Mucosa of descending colon (tissue), 3 donors: ENCODE measurements at regions not wholly inside any gene's neighbourhood (a gene's known extent, or its start where the extent isn't known, plus 50 kb on each side); places are given as distances from the start of the nearest gene placed in this dataset.

Experiments used
- ATAC-seq: fragments of 200-7000 bp; cut with Tn5 transposase; one replicate; pipeline ENCODE4 v1.9.1; 2020; ENCODE audit warnings: mild to moderate bottlenecking, moderate library complexity
- DNase-seq, 3 donors: peaks; one replicate each; pipeline ENCODE4 v3.0.0-alpha.2; 2020
- H3K36me3 ChIP-seq: fragments of 200-600 bp; one replicate; pipeline ENCODE4 v1.8.0; 2021; ENCODE audit warnings: low read depth, mild to moderate bottlenecking
- H3K4me1 ChIP-seq: fragments of 200-600 bp; one replicate; pipeline ENCODE4 v1.8.0; 2021; ENCODE audit warnings: low read depth, mild to moderate bottlenecking
- H3K4me3 ChIP-seq: fragments of 200-600 bp; one replicate; pipeline ENCODE4 v1.8.0; 2021; ENCODE audit warnings: mild to moderate bottlenecking
- H3K9me3 ChIP-seq: fragments of 200-600 bp; one replicate; pipeline ENCODE4 v1.8.0; 2021; ENCODE audit warnings: mild to moderate bottlenecking
- intact Hi-C, 2 donors: fragments of 100-400 bp; cut with DNase I in 1 of 2; cut with micrococcal nuclease in 1 of 2; formaldehyde crosslinking; loops; one replicate each; pipeline versions ENCODE4 v1.11.0 to v1.11.1; 2022; cut with DNase I, micrococcal nuclease
- TF ChIP-seq, protein P1 (sequence below): fragments of 200-600 bp; IDR thresholded peaks from one replicate; pipeline ENCODE4 v1.8.0; 2022; ENCODE audit warnings: antibody characterized with exemption, mild to moderate bottlenecking
- donor health status: DM: no; HTN: no; CAD: no; lungs with moderate emphysema.
- donor health status: DM: no; HTN: no; CAD: no.
- donor health status: DM: no; HTN: yes; CAD: no.

DNA sequence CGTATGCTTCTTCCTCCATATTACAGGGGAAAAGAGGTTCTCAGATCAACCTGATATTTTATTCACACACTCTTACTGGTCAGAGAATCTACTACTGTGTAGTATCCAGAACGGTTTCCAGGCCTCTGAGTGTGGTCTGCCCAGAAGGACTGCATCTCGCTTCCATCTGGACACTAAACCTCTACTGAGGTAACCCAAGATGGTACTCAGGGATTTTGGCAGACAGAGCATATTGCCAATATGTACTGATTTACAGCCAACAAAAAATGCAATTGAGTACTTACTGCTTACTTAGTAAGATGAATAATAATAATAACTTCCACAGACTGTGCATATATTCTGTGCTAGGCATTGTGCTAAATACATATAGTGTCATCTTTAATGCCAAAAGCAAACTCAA is 55.8 kb downstream of the CYRIA start:
- ATAC-seq (no peak), DNase-seq (no peak)
- Histone ChIP-seq H3K4me3 (no peak overlapping the region), H3K4me1 (no peaks in the 10 kb centered on the region), H3K36me3 (no peaks in the 10 kb centered on the region), H3K9me3 (no peaks in the 10 kb centered on the region)
- intact Hi-C loops: loop anchor here in 1 of 2 donors (10.0 kb wide), 1 partner anchor 145 kb away; no protein-coding TSS in a partner anchor
- TF ChIP-seq, protein P1, sequence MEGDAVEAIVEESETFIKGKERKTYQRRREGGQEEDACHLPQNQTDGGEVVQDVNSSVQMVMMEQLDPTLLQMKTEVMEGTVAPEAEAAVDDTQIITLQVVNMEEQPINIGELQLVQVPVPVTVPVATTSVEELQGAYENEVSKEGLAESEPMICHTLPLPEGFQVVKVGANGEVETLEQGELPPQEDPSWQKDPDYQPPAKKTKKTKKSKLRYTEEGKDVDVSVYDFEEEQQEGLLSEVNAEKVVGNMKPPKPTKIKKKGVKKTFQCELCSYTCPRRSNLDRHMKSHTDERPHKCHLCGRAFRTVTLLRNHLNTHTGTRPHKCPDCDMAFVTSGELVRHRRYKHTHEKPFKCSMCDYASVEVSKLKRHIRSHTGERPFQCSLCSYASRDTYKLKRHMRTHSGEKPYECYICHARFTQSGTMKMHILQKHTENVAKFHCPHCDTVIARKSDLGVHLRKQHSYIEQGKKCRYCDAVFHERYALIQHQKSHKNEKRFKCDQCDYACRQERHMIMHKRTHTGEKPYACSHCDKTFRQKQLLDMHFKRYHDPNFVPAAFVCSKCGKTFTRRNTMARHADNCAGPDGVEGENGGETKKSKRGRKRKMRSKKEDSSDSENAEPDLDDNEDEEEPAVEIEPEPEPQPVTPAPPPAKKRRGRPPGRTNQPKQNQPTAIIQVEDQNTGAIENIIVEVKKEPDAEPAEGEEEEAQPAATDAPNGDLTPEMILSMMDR: no peak

DNA sequence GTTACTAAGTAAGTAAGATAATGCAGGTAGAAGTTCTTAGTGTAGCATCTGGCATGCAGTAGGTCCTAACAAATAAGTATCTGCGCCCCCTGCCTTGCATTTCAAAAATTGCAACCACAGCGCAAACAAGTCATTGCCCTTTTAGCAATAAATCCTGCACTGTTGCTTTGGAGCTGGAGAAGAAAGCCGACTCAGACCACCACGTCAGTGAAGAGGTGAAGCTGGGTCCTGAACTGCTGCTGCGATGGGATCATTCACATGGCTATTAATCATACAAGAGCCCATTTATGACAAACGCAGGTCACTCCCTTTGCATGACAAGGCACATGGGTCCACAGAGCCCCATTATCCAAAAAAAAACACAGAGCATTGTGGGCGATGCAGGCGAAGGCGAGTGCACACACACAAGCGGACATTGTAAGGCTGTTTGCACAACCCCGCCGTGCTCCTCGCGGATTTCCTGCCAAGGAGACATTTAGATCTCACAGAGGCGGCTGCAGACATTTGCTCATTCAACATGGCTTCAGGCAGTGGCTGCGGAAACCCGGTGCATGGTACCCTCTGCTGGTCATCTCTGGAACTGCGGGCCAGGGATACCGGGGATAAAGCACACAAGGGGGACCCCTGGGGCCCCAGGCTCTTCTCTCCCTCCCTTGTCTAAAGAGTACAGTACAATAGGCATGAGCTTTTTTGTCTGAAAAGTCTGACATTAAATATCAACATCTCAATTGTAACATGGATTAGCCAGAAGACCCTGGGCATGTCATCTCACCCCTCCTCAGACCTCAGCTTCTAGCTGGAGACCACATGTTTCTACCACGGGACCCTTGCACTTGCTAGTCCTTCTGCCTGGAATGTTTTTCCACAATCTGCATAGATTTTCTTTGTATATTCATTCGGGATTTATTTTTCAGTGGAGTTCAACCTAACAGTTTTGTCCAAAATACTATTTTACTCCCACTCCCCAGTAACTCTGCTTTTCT is 56.7 kb downstream of the CYRIA start:
- Histone ChIP-seq H3K4me3 (no peak overlapping the region), H3K36me3 (no peaks in the 10 kb centered on the region), H3K9me3 (no peaks in the 10 kb centered on the region), H3K4me1 (no peaks in the 10 kb centered on the region)
- DNase-seq (peak; percentile 79 to 89 (median 89)), ATAC-seq (peak; percentile 96)
- intact Hi-C loops: no loop called here
- TF ChIP-seq, protein P1: peak; percentile 94

DNA sequence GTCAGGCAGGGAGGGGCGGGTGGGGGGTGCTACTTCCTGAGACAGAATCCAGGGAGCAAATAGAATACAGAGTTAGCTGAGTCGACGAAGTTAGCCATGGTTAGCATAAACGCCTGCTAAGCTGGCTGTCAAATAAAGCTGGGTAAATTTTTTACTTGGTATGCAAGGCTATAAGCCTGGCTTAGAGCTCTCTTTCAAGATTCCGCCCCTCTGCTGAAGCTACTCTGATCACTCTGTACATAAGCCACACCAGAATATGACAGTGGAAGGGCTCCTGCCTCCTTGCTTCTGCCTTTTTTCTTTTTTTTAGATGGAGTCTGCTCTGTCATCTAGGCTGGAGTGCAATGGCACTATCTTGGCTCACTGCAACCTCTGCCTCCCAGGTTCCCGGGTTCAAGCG is 58.3 kb downstream of the CYRIA start:
- Histone ChIP-seq H3K4me3 (no peak overlapping the region), H3K9me3 (no peaks in the 10 kb centered on the region), H3K36me3 (no peaks in the 10 kb centered on the region), H3K4me1 (no peaks in the 10 kb centered on the region)
- DNase-seq: no peak
- TF ChIP-seq, protein P1: no peak
- intact Hi-C loops: no loop called here
- ATAC-seq: no peak

DNA sequence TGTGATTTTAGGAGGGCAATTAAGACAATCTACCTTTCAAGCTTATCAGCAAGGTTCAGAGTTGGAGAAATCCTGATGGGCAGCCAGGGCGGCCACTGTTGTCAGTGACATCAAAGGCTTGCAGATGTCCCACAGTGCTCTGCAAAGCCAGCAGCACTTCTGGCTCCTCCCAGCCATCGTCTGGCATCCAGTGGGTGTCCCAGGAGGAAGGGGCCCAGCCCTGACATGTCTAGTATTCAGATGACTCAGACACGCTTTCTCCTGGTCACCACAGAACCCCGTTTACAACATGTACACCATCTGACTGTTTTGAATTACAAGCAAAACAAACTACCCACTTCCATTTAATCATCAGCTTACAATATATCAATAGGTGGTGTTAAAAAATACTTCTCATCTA is 61.4 kb downstream of the CYRIA start:
- intact Hi-C loops: no loop called here

DNA sequence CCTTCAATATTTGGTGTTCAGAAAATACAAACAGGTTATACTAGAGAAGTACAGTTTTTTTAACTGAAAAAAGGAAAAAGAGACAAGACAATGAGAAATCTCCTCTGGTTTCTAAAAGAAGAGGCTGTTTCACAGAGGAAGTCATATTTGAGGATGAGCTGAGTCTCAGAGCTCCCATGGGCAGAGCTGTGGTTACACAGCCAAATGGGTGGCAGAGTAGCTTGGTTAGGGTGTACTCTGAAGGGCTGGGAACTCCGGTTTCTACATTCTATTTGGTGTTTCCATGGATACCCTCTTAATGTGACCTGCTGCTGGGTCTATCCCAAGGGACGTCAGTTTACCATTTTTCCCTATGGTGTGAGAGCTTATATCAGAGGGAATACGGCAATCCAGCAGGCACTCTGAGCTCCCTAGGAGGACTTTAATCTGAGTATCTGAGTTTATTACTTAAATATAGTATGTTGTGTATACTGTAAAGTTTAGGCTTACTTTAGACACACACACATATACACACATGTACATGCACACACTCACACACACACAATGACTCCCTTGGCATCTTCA is 74.2 kb downstream of the CYRIA start:
- Histone ChIP-seq H3K9me3 (no peaks in the 10 kb centered on the region), H3K4me1 (no peaks in the 10 kb centered on the region), H3K4me3 (no peak overlapping the region), H3K36me3 (no peaks in the 10 kb centered on the region)
- DNase-seq: no peak
- intact Hi-C loops: no loop called here
- ATAC-seq: no peak
- TF ChIP-seq, protein P1: no peak

More for the DNA sequence above, 61.4 kb downstream of the CYRIA start:
- Histone ChIP-seq H3K4me1 (no peaks in the 10 kb centered on the region), H3K4me3 (no peak overlapping the region), H3K9me3 (no peaks in the 10 kb centered on the region), H3K36me3 (no peaks in the 10 kb centered on the region)
- ATAC-seq (no peak), DNase-seq (no peak)
- TF ChIP-seq, protein P1: no peak
